ENCODE measurements at regions not wholly inside any gene's neighbourhood (a gene's known extent, or its start where the extent isn't known, plus 50 kb on each side); places are given as distances from the start of the nearest gene placed in this dataset.

DNA sequence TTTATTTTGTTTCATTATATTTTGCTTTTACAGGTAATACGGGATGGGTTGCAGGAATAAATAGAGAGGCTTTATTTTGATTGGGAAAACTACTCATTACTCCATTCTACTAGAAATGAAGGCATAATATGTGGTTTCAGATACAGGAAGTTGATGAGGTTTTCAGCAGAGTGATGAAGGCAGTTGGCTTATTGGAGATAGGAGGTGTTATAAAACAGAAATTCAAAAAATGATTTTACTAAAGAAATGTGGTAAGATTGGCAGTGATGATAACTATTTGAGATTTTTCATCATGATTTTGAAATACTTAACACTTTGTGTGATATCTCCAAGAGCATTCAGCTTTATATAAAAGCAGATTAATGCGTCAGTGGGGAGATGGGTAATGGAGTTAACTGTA, 1445.7 kb upstream of the CADM2 start:
- no peak overlapping the region for H3K27ac ChIP-seq (ENCODE audit: low read depth, low read length)

More for the DNA sequence above, 1445.7 kb upstream of the CADM2 start:
- H3K79me2 ChIP-seq (ENCODE audit: insufficient read depth, low read length), result no peaks in the 10 kb centered on the region
- BruUV-seq (replicated peaks), result no TSS peak
- no peaks in the 10 kb centered on the region for H3K36me3 ChIP-seq (ENCODE audit: control insufficient read depth in 1 of 2, insufficient read depth in 2 of 2, low read length in 2 of 2)
- TF ChIP-seq, protein P1, sequence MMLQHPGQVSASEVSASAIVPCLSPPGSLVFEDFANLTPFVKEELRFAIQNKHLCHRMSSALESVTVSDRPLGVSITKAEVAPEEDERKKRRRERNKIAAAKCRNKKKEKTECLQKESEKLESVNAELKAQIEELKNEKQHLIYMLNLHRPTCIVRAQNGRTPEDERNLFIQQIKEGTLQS (IDR thresholded peaks at IDR 0.05), result no peak
- TF ChIP-seq, protein P2, sequence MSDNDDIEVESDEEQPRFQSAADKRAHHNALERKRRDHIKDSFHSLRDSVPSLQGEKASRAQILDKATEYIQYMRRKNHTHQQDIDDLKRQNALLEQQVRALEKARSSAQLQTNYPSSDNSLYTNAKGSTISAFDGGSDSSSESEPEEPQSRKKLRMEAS (IDR thresholded peaks at IDR 0.05), result no peak
- TF ChIP-seq JUND (IDR thresholded peaks at IDR 0.05) (no peak), POLR2A (IDR thresholded peaks at IDR 0.05; ENCODE audit: borderline replicate concordance, extremely low read depth, insufficient read depth, insufficient read length) (no peak), YY1 (IDR thresholded peaks at IDR 0.05; ENCODE audit: extremely low read depth, insufficient replicate concordance, low read depth, low read length) (no peak), SRF (IDR thresholded peaks at IDR 0.05; ENCODE audit: low read depth) (no peak), CEBPB (IDR thresholded peaks at IDR 0.05; ENCODE audit: low read depth) (no peak), TCF7L2 (IDR thresholded peaks at IDR 0.05; ENCODE audit: borderline replicate concordance, extremely low read depth, insufficient read depth, insufficient read length) (no peak), CTCF (IDR thresholded peaks at IDR 0.05 in 2 of 3, conservative IDR thresholded peaks at IDR 0.05 in 1 of 3; ENCODE audit: borderline replicate concordance in 1 of 3, insufficient read depth in 1 of 3, low read depth in 2 of 3, low read length in 2 of 3) (no peak)
- TF ChIP-seq, protein P3, sequence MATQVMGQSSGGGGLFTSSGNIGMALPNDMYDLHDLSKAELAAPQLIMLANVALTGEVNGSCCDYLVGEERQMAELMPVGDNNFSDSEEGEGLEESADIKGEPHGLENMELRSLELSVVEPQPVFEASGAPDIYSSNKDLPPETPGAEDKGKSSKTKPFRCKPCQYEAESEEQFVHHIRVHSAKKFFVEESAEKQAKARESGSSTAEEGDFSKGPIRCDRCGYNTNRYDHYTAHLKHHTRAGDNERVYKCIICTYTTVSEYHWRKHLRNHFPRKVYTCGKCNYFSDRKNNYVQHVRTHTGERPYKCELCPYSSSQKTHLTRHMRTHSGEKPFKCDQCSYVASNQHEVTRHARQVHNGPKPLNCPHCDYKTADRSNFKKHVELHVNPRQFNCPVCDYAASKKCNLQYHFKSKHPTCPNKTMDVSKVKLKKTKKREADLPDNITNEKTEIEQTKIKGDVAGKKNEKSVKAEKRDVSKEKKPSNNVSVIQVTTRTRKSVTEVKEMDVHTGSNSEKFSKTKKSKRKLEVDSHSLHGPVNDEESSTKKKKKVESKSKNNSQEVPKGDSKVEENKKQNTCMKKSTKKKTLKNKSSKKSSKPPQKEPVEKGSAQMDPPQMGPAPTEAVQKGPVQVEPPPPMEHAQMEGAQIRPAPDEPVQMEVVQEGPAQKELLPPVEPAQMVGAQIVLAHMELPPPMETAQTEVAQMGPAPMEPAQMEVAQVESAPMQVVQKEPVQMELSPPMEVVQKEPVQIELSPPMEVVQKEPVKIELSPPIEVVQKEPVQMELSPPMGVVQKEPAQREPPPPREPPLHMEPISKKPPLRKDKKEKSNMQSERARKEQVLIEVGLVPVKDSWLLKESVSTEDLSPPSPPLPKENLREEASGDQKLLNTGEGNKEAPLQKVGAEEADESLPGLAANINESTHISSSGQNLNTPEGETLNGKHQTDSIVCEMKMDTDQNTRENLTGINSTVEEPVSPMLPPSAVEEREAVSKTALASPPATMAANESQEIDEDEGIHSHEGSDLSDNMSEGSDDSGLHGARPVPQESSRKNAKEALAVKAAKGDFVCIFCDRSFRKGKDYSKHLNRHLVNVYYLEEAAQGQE (IDR thresholded peaks at IDR 0.05; ENCODE audit: low read depth), result no peak
- no peaks in the 10 kb centered on the region for H3K9me2 ChIP-seq (ENCODE audit: insufficient read depth)
- H2AFZ ChIP-seq (ENCODE audit: low read depth, low read length, poor library complexity, severe bottlenecking), result no peak overlapping the region
- CTCF ChIA-PET, result no interaction called here
- ATAC-seq, result no peak
- no peaks in the 10 kb centered on the region for H4K20me1 ChIP-seq (ENCODE audit: insufficient read depth)
- intact Hi-C loops (cut with micrococcal nuclease), result no loop called here
- POLR2A ChIA-PET, result no interaction called here
- no peak for DNase-seq (ENCODE audit: low read depth, low spot score)
- no peak overlapping the region for H3K9ac ChIP-seq (ENCODE audit: low read length)
- no peaks in the 10 kb centered on the region for H3K27me3 ChIP-seq (ENCODE audit: insufficient read depth, low read length)
- RAD21 ChIA-PET (ENCODE audit: low non-redundant PET in 1 of 2, low total read pairs in 2 of 2, uncharacterized antibody in 2 of 2, unreplicated experiment in 2 of 2), result no interaction called here
- no peak overlapping the region for H3K4me2 ChIP-seq (ENCODE audit: low read length)
- no peak overlapping the region for H3K4me3 ChIP-seq (replicated peaks in 1 of 2; ENCODE audit: low read depth in 1 of 2, low read length in 2 of 2)
- H3K4me1 ChIP-seq (ENCODE audit: control insufficient read depth in 1 of 2, insufficient read depth in 2 of 2, low read length in 2 of 2), result no peaks in the 10 kb centered on the region
- H3K9me3 ChIP-seq (ENCODE audit: control insufficient read depth in 1 of 2, insufficient read depth in 1 of 2, low read depth in 1 of 2, low read length in 2 of 2), result peaks cover 4 to 10% of the 10 kb centered on the region in 2 experiments; a peak in 2 of 4 replicates
